ENCODE measurements at regions not wholly inside any gene's neighbourhood (a gene's known extent, or its start where the extent isn't known, plus 50 kb on each side); places are given as distances from the start of the nearest gene placed in this dataset.

- TF ChIP-seq PKNOX1 (IDR thresholded peaks at IDR 0.05) (no peak), SP1 (IDR thresholded peaks at IDR 0.05) (no peak), FOXM1 (IDR thresholded peaks at IDR 0.05; ENCODE audit: borderline replicate concordance) (no peak), BHLHE40 (IDR thresholded peaks at IDR 0.05; ENCODE audit: borderline replicate concordance) (no peak), SUZ12 (IDR thresholded peaks at IDR 0.05) (no peak), ELF4 (IDR thresholded peaks at IDR 0.05) (no peak), FOXK2 (IDR thresholded peaks at IDR 0.05) (no peak), CTBP1 (IDR thresholded peaks at IDR 0.05; ENCODE audit: borderline replicate concordance) (no peak)
Observed at GRCh38 chr1:114335273-114335672, 175.7 kb downstream of the TRIM33 start.
